DMS79 treated with DMSO at 0.1 percent for 48 hours (cell line): ENCODE measurements at regions not wholly inside any gene's neighbourhood (a gene's known extent, or its start where the extent isn't known, plus 50 kb on each side); places are given as distances from the start of the nearest gene placed in this dataset.
"Not testable (repeated sequence)": the region's sequence is repeated elsewhere in the genome, so short reads cannot be mapped to it uniquely, and the experiment has no call there.

Experiments used
- DNase-seq: peaks from one replicate; lab custom pipeline; 2025; lab: John Stamatoyannopoulos, UW

- no peak for DNase-seq
Measured at GRCh38 chr13:109274188-109274821, 512.1 kb downstream of the IRS2 start.

- DNase-seq, result no peak
Measured at GRCh38 chr13:109273326-109273751, 513.0 kb downstream of the IRS2 start.

GRCh38 chr13:109272595-109273325 lies 513.6 kb downstream of the IRS2 start:
- DNase-seq, result no peak

GRCh38 chr13:109271555-109272541 lies 514.5 kb downstream of the IRS2 start:
- DNase-seq, result no peak

GRCh38 chr13:109271061-109271460 lies 515.3 kb downstream of the IRS2 start:
- no peak for DNase-seq

GRCh38 chr13:109269381-109269780 lies 517.0 kb downstream of the IRS2 start:
- DNase-seq, result not testable (repeated sequence)

GRCh38 chr13:109268492-109268891 lies 517.9 kb downstream of the IRS2 start:
- not testable (repeated sequence) for DNase-seq

GRCh38 chr13:109267400-109267799 lies 519.0 kb downstream of the IRS2 start:
- DNase-seq, result not testable (repeated sequence)

- DNase-seq, result not testable (repeated sequence)
Measured at GRCh38 chr13:109265438-109265742, 521.0 kb downstream of the IRS2 start.

- not testable (repeated sequence) for DNase-seq
Measured at GRCh38 chr13:109264603-109265437, 521.6 kb downstream of the IRS2 start.

GRCh38 chr13:109257761-109258157 lies 528.6 kb downstream of the IRS2 start:
- DNase-seq, result not testable (repeated sequence)
